ENCODE measurements at regions not wholly inside any gene's neighbourhood (a gene's known extent, or its start where the extent isn't known, plus 50 kb on each side); places are given as distances from the start of the nearest gene placed in this dataset.

DNA sequence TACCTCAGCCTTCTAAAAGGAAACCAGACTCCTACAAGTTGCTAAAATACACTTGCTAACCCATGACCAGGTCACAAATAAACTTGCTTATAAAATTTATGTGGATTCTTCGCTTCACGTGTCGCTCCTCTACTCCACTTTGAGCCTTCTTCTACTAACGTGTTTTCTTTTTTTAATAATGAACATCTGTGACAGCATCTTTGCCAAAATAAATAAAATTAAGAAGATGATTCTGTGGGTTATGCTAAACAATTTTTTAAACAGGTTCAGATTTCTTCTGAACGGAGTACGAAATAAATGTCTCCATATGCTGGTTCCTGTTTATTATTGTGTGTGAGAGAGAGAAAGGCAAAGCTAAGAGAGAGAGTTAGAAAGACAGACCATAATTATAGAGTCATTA, 735.8 kb downstream of the LTN1 start:
- H3K27me3 Mint-ChIP-seq (ENCODE audit: low read depth, unreplicated experiment), result no peaks in the 10 kb centered on the region
- no peaks in the 10 kb centered on the region for H4K20me1 ChIP-seq (ENCODE audit: insufficient read depth, low read length)
- no peaks in the 10 kb centered on the region for H3K36me3 Mint-ChIP-seq (ENCODE audit: low read depth, unreplicated experiment)
- DNase-seq (ENCODE audit: low read depth) (no peak), FAIRE-seq (no peak)
- H3K4me2 ChIP-seq (ENCODE audit: low read length), result no peak overlapping the region
- H3K36me3 ChIP-seq (ENCODE audit: insufficient read depth, low read length), result no peaks in the 10 kb centered on the region
- no peaks in the 10 kb centered on the region for H3K79me2 ChIP-seq (ENCODE audit: insufficient read depth, low read length)
- no peak overlapping the region for H2AFZ ChIP-seq (ENCODE audit: low read depth, low read length)
- H3K27ac Mint-ChIP-seq (ENCODE audit: unreplicated experiment), result no peak overlapping the region
- H3K4me1 ChIP-seq (ENCODE audit: insufficient read depth, low read length), result no peaks in the 10 kb centered on the region
- H3K9ac ChIP-seq (ENCODE audit: low read length), result no peak overlapping the region
- H3K9me3 ChIP-seq (ENCODE audit: insufficient read depth, low read depth, low read length), result no peaks in the 10 kb centered on the region
- peaks cover 18% of the 10 kb centered on the region for H3K4me1 Mint-ChIP-seq (ENCODE audit: low read depth, unreplicated experiment)
- H3K27ac ChIP-seq (ENCODE audit: low read depth, low read length), result no peak overlapping the region
- no peak for TF ChIP-seq EZH2 (IDR thresholded peaks at IDR 0.05; ENCODE audit: insufficient read depth, low read length)
- TF ChIP-seq, protein P1, sequence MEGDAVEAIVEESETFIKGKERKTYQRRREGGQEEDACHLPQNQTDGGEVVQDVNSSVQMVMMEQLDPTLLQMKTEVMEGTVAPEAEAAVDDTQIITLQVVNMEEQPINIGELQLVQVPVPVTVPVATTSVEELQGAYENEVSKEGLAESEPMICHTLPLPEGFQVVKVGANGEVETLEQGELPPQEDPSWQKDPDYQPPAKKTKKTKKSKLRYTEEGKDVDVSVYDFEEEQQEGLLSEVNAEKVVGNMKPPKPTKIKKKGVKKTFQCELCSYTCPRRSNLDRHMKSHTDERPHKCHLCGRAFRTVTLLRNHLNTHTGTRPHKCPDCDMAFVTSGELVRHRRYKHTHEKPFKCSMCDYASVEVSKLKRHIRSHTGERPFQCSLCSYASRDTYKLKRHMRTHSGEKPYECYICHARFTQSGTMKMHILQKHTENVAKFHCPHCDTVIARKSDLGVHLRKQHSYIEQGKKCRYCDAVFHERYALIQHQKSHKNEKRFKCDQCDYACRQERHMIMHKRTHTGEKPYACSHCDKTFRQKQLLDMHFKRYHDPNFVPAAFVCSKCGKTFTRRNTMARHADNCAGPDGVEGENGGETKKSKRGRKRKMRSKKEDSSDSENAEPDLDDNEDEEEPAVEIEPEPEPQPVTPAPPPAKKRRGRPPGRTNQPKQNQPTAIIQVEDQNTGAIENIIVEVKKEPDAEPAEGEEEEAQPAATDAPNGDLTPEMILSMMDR (IDR thresholded peaks at IDR 0.05; ENCODE audit: insufficient read depth, low read depth, low read length), result no peak
- no peaks in the 10 kb centered on the region for H3K27me3 ChIP-seq (ENCODE audit: insufficient read depth, low read length)
- no peak overlapping the region for H3K4me3 Mint-ChIP-seq (ENCODE audit: unreplicated experiment)
- no peak overlapping the region for H3K4me3 ChIP-seq (ENCODE audit: insufficient read depth, low read depth, low read length)
- no peaks in the 10 kb centered on the region for H3K9me3 Mint-ChIP-seq (ENCODE audit: unreplicated experiment)

- peak; percentile 63 for DNase-seq (ENCODE audit: low read depth)
- TF ChIP-seq EZH2 (IDR thresholded peaks at IDR 0.05; ENCODE audit: insufficient read depth, low read length), result no peak
- TF ChIP-seq, protein P1 (IDR thresholded peaks at IDR 0.05; ENCODE audit: insufficient read depth, low read depth, low read length), result no peak
- no peak overlapping the region for H3K4me2 ChIP-seq (ENCODE audit: low read length)
- Mint-ChIP-seq H3K36me3 (ENCODE audit: low read depth, unreplicated experiment) (no peaks in the 10 kb centered on the region), H3K4me3 (ENCODE audit: unreplicated experiment) (no peak overlapping the region), H3K27me3 (ENCODE audit: low read depth, unreplicated experiment) (no peaks in the 10 kb centered on the region), H3K27ac (ENCODE audit: unreplicated experiment) (no peak overlapping the region), H3K4me1 (ENCODE audit: low read depth, unreplicated experiment) (peaks cover 18% of the 10 kb centered on the region), H3K9me3 (ENCODE audit: unreplicated experiment) (no peaks in the 10 kb centered on the region)
- no peaks in the 10 kb centered on the region for H3K4me1 ChIP-seq (ENCODE audit: insufficient read depth, low read length)
- H2AFZ ChIP-seq (ENCODE audit: low read depth, low read length), result no peak overlapping the region
- H3K27me3 ChIP-seq (ENCODE audit: insufficient read depth, low read length), result no peaks in the 10 kb centered on the region
- FAIRE-seq, result no peak
- H3K4me3 ChIP-seq (ENCODE audit: insufficient read depth, low read depth, low read length), result no peak overlapping the region
- H3K9ac ChIP-seq (ENCODE audit: low read length), result no peak overlapping the region
- H3K9me3 ChIP-seq (ENCODE audit: insufficient read depth, low read depth, low read length), result no peaks in the 10 kb centered on the region
- H3K27ac ChIP-seq (ENCODE audit: low read depth, low read length), result no peak overlapping the region
- H3K79me2 ChIP-seq (ENCODE audit: insufficient read depth, low read length), result no peaks in the 10 kb centered on the region
- H4K20me1 ChIP-seq (ENCODE audit: insufficient read depth, low read length), result no peaks in the 10 kb centered on the region
- no peaks in the 10 kb centered on the region for H3K36me3 ChIP-seq (ENCODE audit: insufficient read depth, low read length)
Measured at GRCh38 chr21:28256420-28256831, 736.3 kb downstream of the LTN1 start.

- peak; percentile 47 for FAIRE-seq
- no peaks in the 10 kb centered on the region for H3K27me3 Mint-ChIP-seq (ENCODE audit: low read depth, unreplicated experiment)
- TF ChIP-seq EZH2 (IDR thresholded peaks at IDR 0.05; ENCODE audit: insufficient read depth, low read length), result no peak
- TF ChIP-seq, protein P1 (IDR thresholded peaks at IDR 0.05; ENCODE audit: insufficient read depth, low read depth, low read length), result no peak
Measured at GRCh38 chr21:28253961-28254360, 738.7 kb downstream of the LTN1 start.

More at GRCh38 chr21:28253961-28254360, 738.7 kb downstream of the LTN1 start:
- H3K4me3 ChIP-seq (ENCODE audit: insufficient read depth, low read depth, low read length), result no peak overlapping the region
- H3K9ac ChIP-seq (ENCODE audit: low read length), result no peak overlapping the region
- H3K36me3 ChIP-seq (ENCODE audit: insufficient read depth, low read length), result no peaks in the 10 kb centered on the region
- Mint-ChIP-seq H3K36me3 (ENCODE audit: low read depth, unreplicated experiment) (no peaks in the 10 kb centered on the region), H3K4me3 (ENCODE audit: unreplicated experiment) (no peak overlapping the region), H3K27ac (ENCODE audit: unreplicated experiment) (no peak overlapping the region), H3K4me1 (ENCODE audit: low read depth, unreplicated experiment) (peaks cover 18% of the 10 kb centered on the region), H3K9me3 (ENCODE audit: unreplicated experiment) (no peaks in the 10 kb centered on the region)
- H3K27me3 ChIP-seq (ENCODE audit: insufficient read depth, low read length), result no peaks in the 10 kb centered on the region
- no peak overlapping the region for H3K4me2 ChIP-seq (ENCODE audit: low read length)
- H3K79me2 ChIP-seq (ENCODE audit: insufficient read depth, low read length), result no peaks in the 10 kb centered on the region
- H2AFZ ChIP-seq (ENCODE audit: low read depth, low read length), result no peak overlapping the region
- no peak overlapping the region for H3K27ac ChIP-seq (ENCODE audit: low read depth, low read length)
- H3K9me3 ChIP-seq (ENCODE audit: insufficient read depth, low read depth, low read length), result no peaks in the 10 kb centered on the region
- H4K20me1 ChIP-seq (ENCODE audit: insufficient read depth, low read length), result no peaks in the 10 kb centered on the region
- H3K4me1 ChIP-seq (ENCODE audit: insufficient read depth, low read length), result no peaks in the 10 kb centered on the region
- no peak for DNase-seq (ENCODE audit: low read depth)
